PFSK-1 (cell line): ENCODE measurements at regions not wholly inside any gene's neighbourhood (a gene's known extent, or its start where the extent isn't known, plus 50 kb on each side); places are given as distances from the start of the nearest gene placed in this dataset.

Experiments
- FOXP2 ChIP-seq: optimal IDR thresholded peaks from 2 replicates; pipeline ENCODE3; 2011; ENCODE audit warnings: borderline replicate concordance, control low read depth, inconsistent platforms; ENCODE audit not compliant: insufficient read depth; ENCODE audit errors: extremely low read length, extremely low read depth
- POLR2AphosphoS5 ChIP-seq: IDR thresholded peaks from 2 replicates; pipeline ENCODE4 v1.6.1; 2012; ENCODE audit warnings: low read depth, mild to moderate bottlenecking, control low read depth, low read length, moderate library complexity
- REST ChIP-seq, 2 experiments: IDR thresholded peaks; 2 replicates each; pipeline versions ENCODE4 v1.6.1 to v1.8.0; 2011 to 2012; ENCODE audit warnings: low read depth in 2 of 2, low read length in 2 of 2, control low read depth in 1 of 2, inconsistent platforms in 1 of 2, mild to moderate bottlenecking in 1 of 2, moderate library complexity in 1 of 2; ENCODE audit not compliant: insufficient read depth in 1 of 2
- SIN3A ChIP-seq: IDR thresholded peaks from 2 replicates; pipeline ENCODE4 v1.6.1; 2012; ENCODE audit warnings: mild to moderate bottlenecking, low read length, moderate library complexity, borderline replicate concordance; ENCODE audit not compliant: insufficient read depth
- TAF1 ChIP-seq: IDR thresholded peaks from 2 replicates; pipeline ENCODE4 v1.6.1; 2012; ENCODE audit warnings: low read length, control low read depth, borderline replicate concordance; ENCODE audit not compliant: insufficient read depth

GRCh38 chr2:36125702-36126101, 229.9 kb upstream of the CRIM1 start:
- TF ChIP-seq SIN3A (no peak), TAF1 (no peak), REST (IDR thresholded peaks at IDR 0.05; ENCODE audit: insufficient read depth in 1 of 2, low read depth in 2 of 2, low read length in 2 of 2) (no peak), FOXP2 (no peak), POLR2AphosphoS5 (no peak)

DNA sequence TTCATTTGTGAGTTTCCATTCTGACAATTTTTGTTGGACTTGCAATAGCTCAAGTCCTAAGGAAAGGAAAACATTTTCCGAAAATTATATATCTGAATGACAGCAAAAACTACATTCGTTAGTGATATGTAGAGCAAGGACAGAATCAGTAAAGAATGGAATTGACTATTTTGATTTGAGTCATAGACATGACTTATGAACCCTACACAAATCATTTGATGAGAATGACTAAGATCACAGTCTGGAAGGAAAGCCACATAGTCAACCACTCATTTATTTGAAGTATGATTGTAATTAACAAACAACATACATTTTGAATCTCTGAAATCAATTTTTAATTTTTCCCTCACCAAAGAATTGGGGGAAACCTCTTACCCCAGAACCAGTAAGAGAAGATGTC, 231.6 kb upstream of the CRIM1 start:
- no peak for TF ChIP-seq REST (IDR thresholded peaks at IDR 0.05; ENCODE audit: insufficient read depth in 1 of 2, low read depth in 2 of 2, low read length in 2 of 2)

GRCh38 chr2:36097022-36097421, 258.6 kb upstream of the CRIM1 start:
- TF ChIP-seq POLR2AphosphoS5: no peak
- TF ChIP-seq TAF1: no peak
- TF ChIP-seq FOXP2: no peak
- TF ChIP-seq REST (IDR thresholded peaks at IDR 0.05; ENCODE audit: insufficient read depth in 1 of 2, low read depth in 2 of 2, low read length in 2 of 2): no peak
- TF ChIP-seq SIN3A: no peak

DNA sequence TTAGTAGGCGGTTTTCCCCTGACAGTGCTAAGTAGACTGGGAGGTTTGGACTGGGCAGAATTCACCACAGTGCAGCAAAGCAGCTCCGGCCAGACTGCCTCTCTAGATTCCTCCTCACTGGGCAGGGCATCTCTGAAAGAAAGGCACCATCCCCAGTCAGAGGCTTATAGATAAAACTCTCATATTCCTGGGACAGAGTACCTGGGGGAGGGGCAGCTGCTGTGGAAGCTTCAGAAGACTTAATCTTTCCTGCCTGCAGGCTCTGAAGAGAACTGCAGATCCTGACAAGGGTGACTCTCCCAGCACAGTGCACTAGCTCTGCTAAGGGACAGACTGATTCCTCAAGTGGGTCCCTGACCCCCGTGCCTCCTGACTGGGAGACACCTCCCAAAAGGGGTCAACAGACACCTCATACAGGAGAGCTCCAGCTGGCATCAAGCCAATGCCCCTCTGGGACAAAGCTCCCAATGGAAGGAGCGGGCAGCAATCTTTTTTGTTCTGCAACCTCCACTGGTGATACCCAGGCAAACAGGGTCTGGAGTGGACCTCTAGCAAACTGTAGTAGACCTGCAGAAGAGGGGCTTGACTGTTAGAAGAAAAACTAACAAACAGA, 266.8 kb upstream of the CRIM1 start:
- TF ChIP-seq SIN3A: no peak
- no peak for TF ChIP-seq FOXP2
- TF ChIP-seq TAF1: no peak
- no peak for TF ChIP-seq REST (IDR thresholded peaks at IDR 0.05; ENCODE audit: insufficient read depth in 1 of 2, low read depth in 2 of 2, low read length in 2 of 2)
- no peak for TF ChIP-seq POLR2AphosphoS5

GRCh38 chr2:36087344-36087743, 268.2 kb upstream of the CRIM1 start:
- no peak for TF ChIP-seq POLR2AphosphoS5
- no peak for TF ChIP-seq FOXP2
- TF ChIP-seq TAF1: no peak
- TF ChIP-seq SIN3A: no peak
- TF ChIP-seq REST (IDR thresholded peaks at IDR 0.05; ENCODE audit: insufficient read depth in 1 of 2, low read depth in 2 of 2, low read length in 2 of 2): no peak
